ENCODE measurements at regions not wholly inside any gene's neighbourhood (a gene's known extent, or its start where the extent isn't known, plus 50 kb on each side); places are given as distances from the start of the nearest gene placed in this dataset.
"Not testable (repeated sequence)": the region's sequence is repeated elsewhere in the genome, so short reads cannot be mapped to it uniquely, and the experiment has no call there.

GRCh38 chr11:44383246-44383645, 73.3 kb upstream of the ALX4 start:
- TF ChIP-seq CTCF (IDR thresholded peaks at IDR 0.05; ENCODE audit: low read length, missing control alignments), result no peak
- no peak overlapping the region for H3K4me3 ChIP-seq (replicated peaks; ENCODE audit: low read depth, low read length)
- DNase-seq (ENCODE audit: low read depth), result no peak

- TF ChIP-seq CTCF (IDR thresholded peaks at IDR 0.05; ENCODE audit: low read length, missing control alignments), result no peak
- H3K4me3 ChIP-seq (replicated peaks; ENCODE audit: low read depth, low read length), result no peak overlapping the region
- no peak for DNase-seq (ENCODE audit: low read depth)
Observed at GRCh38 chr11:44387415-44387814, 77.5 kb upstream of the ALX4 start.

GRCh38 chr11:44387825-44388224, 77.9 kb upstream of the ALX4 start:
- DNase-seq (ENCODE audit: low read depth), result no peak
- no peak overlapping the region for H3K4me3 ChIP-seq (replicated peaks; ENCODE audit: low read depth, low read length)
- TF ChIP-seq CTCF (IDR thresholded peaks at IDR 0.05; ENCODE audit: low read length, missing control alignments), result no peak

GRCh38 chr11:44388828-44389657, 79.1 kb upstream of the ALX4 start:
- H3K4me3 ChIP-seq (replicated peaks; ENCODE audit: low read depth, low read length), result no peak overlapping the region
- no peak for DNase-seq (ENCODE audit: low read depth)
- TF ChIP-seq CTCF (IDR thresholded peaks at IDR 0.05; ENCODE audit: low read length, missing control alignments), result no peak

GRCh38 chr11:44389963-44390605, 80.1 kb upstream of the ALX4 start:
- no peak overlapping the region for H3K4me3 ChIP-seq (replicated peaks; ENCODE audit: low read depth, low read length)
- TF ChIP-seq CTCF (IDR thresholded peaks at IDR 0.05; ENCODE audit: low read length, missing control alignments), result no peak
- no peak for DNase-seq (ENCODE audit: low read depth)

GRCh38 chr11:44391004-44391403, 81.1 kb upstream of the ALX4 start:
- DNase-seq (ENCODE audit: low read depth); H3K4me3 ChIP-seq (replicated peaks; ENCODE audit: low read depth, low read length): not testable (repeated sequence)

GRCh38 chr11:44396746-44397145, 86.8 kb upstream of the ALX4 start:
- H3K4me3 ChIP-seq (replicated peaks; ENCODE audit: low read depth, low read length); DNase-seq (ENCODE audit: low read depth): not testable (repeated sequence)
